HCEC 1CT (cell line): ENCODE measurements at regions not wholly inside any gene's neighbourhood (a gene's known extent, or its start where the extent isn't known, plus 50 kb on each side); places are given as distances from the start of the nearest gene placed in this dataset.
A peak's percentile ranks its signal among the peaks of the same experiment; 100 is the strongest.
"Not testable (repeated sequence)": the region's sequence is repeated elsewhere in the genome, so short reads cannot be mapped to it uniquely, and the experiment has no call there.

Experiments used
- DNase-seq: peaks from one replicate; pipeline ENCODE4 v3.0.0-alpha.2; 2017

GRCh38 chr2:173676647-173677046, 288.5 kb downstream of the SP3 start:
- DNase-seq, result no peak

DNA sequence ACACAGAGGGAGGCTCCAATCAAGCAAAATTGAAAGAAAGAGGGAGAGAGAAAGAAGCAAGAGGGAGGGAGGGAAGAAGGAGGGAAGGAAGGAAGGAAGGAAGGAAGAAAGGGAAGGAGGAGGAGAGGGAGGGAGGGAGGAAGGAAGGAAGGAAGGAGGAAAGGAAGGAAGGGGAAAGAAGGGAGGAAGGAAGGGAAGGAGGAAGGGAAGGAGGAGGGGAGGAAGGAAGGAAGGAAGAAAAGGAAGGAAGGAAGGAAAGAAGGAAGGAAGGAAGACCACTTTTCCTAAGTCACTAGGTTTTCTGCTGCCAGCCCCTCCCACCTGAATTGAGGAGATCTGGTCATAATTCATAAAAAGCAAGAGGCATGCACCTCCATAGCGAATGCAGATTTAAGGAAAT, 287.0 kb downstream of the SP3 start:
- no peak for DNase-seq

DNA sequence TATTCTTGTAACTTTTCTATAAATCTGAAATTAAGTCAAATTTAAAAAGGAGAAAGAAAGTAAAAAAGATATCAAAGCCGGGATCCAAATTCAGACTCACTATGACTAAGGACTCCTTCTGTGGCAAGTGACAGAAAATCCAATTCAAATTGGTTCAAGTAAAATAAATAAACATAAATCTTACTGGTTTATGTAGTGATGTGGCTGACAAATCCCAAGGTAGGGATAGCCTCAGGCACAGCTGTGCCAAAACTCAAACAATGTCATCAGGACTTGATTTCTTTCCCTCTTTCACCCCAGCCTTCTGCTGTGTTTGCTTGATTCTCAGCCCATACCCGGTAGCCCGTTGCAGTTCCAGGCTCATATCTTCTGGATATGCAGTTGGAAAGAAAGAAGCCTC, 284.6 kb downstream of the SP3 start:
- DNase-seq, result no peak

DNA sequence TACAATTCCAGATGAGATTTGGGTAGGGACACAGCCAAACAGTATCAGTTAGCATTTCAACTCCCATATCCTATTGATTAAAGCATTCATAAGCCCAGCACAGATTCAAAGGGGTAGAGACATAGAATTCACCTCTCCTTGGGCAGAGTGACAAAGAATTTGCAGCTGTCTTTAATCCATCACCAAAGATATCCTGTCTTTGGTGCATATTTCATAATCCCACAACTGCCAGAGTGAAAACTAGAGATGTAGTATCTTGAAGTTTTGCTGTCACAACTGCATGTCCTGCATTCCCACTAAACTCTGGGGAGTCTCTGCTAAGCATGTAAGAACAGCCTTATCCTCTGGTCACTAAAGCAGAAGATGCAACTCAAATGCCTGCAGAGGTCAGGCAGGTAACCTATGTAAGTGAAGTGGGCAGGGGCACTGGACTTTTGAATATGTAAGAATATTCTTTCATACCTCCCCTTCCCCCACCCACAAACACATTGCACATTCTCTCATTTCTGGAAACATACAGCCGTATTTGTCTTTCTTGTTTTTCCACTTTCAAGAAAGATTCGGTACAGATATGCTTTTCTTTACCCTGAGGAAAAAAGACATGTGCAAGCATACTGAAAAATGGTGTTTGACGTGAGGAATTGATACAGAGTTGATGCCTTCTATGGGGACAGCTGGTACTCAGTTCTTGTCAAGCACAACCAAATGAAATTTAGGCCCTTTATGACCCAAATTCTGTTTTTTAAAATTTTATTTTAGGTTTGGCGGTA, 283.1 kb downstream of the SP3 start:
- DNase-seq, result no peak

GRCh38 chr2:173684896-173685459, 280.2 kb downstream of the SP3 start:
- DNase-seq, result no peak

- no peak for DNase-seq
Measured at GRCh38 chr2:173690349-173690748, 274.8 kb downstream of the SP3 start.

GRCh38 chr2:173692068-173692467, 273.1 kb downstream of the SP3 start:
- DNase-seq, result no peak

DNA sequence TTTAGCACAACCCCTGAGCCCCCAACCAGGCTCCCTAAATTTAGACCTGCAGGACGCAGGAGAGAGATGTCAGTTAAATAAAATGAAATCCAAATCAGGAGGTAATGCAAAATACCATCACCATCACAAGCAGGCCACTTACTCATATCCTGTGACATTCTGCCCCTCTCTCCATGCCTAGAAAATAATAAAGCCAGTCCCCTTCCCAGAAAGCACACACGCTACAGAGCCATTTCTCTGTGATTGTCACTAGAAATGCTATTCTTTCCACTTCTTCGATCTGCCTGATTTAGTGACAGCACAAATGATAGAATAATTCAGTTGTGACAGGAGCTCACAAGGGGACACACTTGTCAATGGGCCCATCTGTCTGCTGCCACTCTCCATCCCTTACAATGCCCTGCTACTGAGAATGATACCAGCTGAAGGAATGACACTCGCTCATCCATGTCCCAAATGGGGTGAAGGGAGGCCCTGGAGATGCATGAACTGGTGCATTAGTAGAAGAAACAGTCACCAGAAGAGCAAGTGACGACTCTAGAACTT, 272.1 kb downstream of the SP3 start:
- no peak for DNase-seq

DNA sequence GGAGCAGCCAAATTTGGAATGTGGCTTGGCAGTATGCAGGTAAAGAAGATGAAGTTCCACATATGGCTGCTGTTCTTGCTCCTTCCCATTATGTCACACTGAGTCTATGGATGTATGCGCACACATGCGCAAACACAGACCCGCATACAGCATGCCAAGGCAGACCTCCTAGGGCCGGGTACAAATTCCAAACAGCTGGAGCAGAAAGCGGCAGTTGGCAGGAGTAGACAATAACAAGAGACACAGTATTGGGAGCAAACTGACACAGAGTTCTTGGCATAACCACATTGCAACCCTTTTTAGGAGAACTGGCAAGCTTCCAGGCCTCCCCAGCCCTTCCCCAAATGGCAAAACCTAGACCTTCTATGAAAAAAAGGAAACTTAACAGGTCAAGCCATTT, 268.9 kb downstream of the SP3 start:
- no peak for DNase-seq

DNA sequence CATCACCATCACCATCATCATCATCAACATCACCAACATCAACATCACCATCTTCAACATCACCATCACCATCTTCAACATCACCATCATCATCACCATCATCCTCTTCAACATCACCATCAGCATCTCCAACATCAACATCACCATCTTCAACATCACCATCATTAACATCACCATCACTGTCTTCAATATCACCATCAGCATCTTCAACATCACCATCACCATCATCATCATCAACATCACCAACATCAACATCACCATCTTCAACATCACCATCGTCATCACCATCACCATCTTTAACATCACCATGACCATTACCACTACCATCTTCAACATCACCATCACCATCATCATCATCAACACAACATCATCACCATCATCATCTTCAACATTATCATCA, 267.2 kb downstream of the SP3 start:
- no peak for DNase-seq

GRCh38 chr2:173705656-173706055, 259.5 kb downstream of the SP3 start:
- no peak for DNase-seq

- no peak for DNase-seq
Measured at GRCh38 chr2:173706936-173707335, 258.2 kb downstream of the SP3 start.

DNA sequence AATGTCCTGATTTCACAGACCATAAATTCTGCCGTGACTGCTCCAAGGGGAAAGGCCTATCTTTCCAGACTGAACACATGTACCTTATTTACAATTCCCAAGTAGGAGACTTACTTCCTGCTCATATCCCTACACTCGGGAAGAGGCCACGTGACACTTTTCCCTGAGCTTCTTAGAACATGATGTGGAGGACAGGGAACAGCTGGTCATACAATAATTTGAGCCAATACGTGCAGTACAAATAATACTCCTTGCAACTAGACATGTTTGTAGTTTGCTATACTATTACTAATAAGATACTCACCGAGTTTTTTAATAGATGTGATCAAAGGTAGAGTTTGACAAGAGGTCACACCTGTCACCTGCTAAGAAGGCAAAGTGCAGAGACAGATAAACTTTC, 256.4 kb downstream of the SP3 start:
- no peak for DNase-seq

GRCh38 chr2:173711816-173712215, 253.4 kb downstream of the SP3 start:
- DNase-seq, result no peak

GRCh38 chr2:173713904-173714555, 251.1 kb downstream of the SP3 start:
- DNase-seq, result no peak

DNA sequence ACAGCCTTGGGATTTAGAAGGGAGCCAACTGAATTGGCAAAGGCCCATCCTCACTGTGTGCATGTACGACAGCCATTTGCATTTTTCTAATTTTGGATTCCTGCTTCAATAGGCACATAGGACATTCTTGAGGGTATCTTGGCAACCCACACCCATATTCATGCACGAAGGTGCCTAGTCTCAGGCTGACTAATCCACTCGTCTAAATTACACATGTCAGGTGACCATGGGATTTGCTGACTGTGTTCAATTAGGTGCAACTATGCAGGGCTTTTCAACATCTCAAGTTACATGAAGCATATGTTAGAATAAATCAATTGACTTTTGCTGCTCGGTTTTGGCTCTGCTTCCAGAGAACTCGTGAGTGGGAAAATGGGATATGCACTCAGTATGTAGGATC, 249.7 kb downstream of the SP3 start:
- no peak for DNase-seq

GRCh38 chr2:173716458-173717052, 248.6 kb downstream of the SP3 start:
- DNase-seq, result no peak

DNA sequence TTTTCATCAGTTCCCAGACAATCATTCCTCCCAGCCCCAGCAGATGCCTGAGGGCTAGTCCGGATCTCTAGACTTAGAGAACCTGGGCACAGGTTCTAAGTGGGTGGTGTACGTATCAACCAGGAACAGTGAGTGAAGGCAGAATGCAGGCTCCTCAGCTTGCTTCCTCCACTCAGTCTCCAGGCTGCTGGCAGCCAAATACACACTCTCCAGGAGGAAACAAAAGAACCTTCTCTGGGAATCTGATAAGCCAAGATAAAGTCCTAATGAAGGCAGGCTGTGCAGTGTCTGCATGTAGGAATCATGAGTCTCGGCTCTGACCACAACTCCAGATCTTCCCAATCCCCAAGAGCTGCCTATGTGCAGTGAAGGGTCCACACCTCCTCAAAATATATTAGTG, 245.7 kb downstream of the SP3 start:
- DNase-seq, result no peak

GRCh38 chr2:173720306-173720705, 244.9 kb downstream of the SP3 start:
- DNase-seq, result peak; percentile 12

GRCh38 chr2:173734797-173735196, 230.4 kb downstream of the SP3 start:
- no peak for DNase-seq

DNA sequence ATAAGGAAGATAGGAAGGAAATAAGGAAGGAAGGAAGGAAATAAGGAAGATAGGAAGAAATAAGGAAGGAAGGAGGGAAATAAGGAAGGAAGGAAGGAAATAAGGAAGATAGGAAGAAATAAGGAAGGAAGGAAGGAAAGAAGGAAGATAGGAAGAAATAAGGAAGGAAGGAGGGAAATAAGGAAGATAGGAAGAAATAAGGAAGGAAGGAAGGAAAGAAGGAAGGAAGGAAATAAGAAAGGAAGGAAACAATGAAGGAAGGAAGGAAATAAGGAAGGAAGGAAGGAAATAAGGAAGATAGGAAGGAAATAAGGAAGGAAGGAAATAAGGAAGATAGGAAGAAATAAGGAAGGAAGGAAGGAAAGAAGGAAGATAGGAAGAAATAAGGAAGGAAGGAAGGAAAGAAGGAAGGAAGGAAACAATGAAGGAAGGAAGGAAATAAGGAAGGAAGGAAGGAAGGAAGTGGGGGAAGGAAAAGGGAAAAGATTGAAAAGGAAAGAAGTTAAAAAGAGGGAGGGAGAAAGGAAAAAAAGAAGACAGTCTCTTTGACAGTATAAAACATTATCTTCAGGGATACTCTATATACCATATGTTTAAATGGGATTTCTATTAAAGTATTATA, 227.1 kb downstream of the SP3 start:
- not testable (repeated sequence) for DNase-seq

DNA sequence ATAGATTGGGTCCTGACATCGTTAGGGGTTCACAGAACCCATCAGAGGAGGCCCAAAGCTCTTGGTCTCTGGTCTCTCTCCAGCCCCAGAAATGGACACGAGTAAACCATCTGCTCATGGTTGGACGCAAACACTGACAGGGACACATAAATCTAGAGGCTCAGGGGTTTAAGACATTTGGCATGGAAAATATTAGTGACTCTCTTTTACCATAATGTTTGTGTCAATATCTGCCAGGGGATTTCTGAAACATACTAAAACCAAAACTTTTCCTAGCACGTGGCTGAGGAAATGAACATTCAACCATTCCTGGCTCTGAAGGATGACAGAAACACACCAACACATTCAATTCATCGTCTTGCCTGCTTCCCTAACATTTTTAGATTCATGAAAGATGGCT, 226.2 kb downstream of the SP3 start:
- DNase-seq, result no peak

DNA sequence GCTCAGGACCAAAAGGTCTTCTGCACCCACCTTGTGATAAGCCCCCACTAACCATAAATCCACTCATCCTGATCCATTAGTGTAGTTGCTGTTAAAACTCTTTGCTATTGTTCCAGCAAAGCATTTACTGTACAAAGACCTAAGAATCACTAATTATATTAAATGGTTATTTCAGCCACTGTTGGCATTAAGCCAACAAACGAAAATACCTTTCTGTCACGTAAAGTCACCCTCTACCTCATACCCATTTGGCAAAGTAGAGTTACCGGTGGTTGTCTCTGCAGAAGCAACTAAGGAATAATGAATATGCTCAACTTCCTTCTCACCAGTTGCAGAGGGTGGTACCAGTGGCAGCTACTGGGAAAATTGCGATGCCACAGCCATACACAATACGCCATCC, 224.5 kb downstream of the SP3 start:
- DNase-seq, result no peak
